Mesothelial cell of epicardium (in vitro differentiated cells): ENCODE measurements at regions not wholly inside any gene's neighbourhood (a gene's known extent, or its start where the extent isn't known, plus 50 kb on each side); places are given as distances from the start of the nearest gene placed in this dataset.

Experiments used
- DNase-seq, 2 experiments: peaks; one replicate each; pipeline ENCODE4 v3.0.0; 2021; ENCODE audit warnings: low spot score in 2 of 2; ENCODE audit not compliant: unreplicated experiment in 2 of 2
- H3K27ac Mint-ChIP-seq: 2 replicates; pipeline ENCODE4 v1.8.0; 2021; ENCODE audit warnings: mixed read lengths
- H3K27me3 Mint-ChIP-seq: 2 replicates; pipeline ENCODE4 v1.8.0; 2021; ENCODE audit warnings: low read depth, mixed read lengths
- H3K36me3 Mint-ChIP-seq: 2 replicates; pipeline ENCODE4 v1.8.0; 2021; ENCODE audit warnings: mixed read lengths
- H3K4me1 Mint-ChIP-seq: 2 replicates; pipeline ENCODE4 v1.8.0; 2021; ENCODE audit warnings: mixed read lengths
- H3K4me3 Mint-ChIP-seq: 2 replicates; pipeline ENCODE4 v1.8.0; 2021; ENCODE audit warnings: mild to moderate bottlenecking, moderate library complexity, mixed read lengths
- H3K9me3 Mint-ChIP-seq: 2 replicates; pipeline ENCODE4 v1.8.0; 2021; ENCODE audit warnings: mixed read lengths
- TF ChIP-seq, protein P1 (sequence below): fragments of 200-600 bp; sonication (generic); IDR thresholded peaks from one replicate; pipeline ENCODE4 v1.5.0; 2021; ENCODE audit warnings: antibody characterized with exemption; ENCODE audit not compliant: unreplicated experiment

DNA sequence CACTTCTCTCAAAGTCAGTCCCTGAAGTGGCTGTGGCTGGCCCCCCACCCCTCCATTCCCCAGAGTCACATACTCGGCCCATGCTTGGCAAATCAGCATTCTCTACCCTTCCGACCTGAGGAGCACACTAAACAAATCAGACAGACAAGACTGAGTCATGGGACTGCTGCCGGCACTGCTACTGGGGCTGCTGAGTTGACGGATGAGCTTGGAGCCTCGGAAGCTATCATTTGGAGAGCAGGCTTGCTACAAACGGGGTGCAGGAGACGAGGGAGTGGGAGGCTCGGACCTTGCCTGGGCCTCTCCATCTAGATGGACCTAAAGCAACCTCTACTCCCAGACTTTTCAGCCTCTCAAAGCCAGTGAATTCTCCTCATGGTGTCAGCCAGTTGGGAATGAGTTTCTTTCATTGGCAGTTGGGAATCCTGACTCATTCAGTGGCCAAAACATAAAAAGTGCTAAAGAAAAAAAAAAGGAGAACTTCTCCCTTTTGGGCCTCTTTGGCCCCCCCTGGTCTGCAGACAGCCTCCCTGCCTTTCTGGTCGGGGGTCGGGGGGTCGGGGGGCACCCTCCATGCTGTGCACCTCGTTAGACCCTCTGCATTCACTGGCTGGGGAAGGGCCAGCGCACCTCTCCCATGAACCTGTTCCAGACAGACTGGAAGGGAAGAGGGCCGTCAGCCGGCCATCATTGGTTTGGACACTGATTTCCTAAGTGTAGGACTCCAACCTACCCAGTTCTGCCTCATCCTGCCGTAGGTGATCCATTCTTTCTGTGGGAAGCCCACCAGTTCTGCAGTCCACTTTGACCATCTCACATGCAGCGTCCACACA lies 52.3 kb upstream of the COL13A1 start:
- TF ChIP-seq, protein P1, sequence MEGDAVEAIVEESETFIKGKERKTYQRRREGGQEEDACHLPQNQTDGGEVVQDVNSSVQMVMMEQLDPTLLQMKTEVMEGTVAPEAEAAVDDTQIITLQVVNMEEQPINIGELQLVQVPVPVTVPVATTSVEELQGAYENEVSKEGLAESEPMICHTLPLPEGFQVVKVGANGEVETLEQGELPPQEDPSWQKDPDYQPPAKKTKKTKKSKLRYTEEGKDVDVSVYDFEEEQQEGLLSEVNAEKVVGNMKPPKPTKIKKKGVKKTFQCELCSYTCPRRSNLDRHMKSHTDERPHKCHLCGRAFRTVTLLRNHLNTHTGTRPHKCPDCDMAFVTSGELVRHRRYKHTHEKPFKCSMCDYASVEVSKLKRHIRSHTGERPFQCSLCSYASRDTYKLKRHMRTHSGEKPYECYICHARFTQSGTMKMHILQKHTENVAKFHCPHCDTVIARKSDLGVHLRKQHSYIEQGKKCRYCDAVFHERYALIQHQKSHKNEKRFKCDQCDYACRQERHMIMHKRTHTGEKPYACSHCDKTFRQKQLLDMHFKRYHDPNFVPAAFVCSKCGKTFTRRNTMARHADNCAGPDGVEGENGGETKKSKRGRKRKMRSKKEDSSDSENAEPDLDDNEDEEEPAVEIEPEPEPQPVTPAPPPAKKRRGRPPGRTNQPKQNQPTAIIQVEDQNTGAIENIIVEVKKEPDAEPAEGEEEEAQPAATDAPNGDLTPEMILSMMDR = no peak
- Mint-ChIP-seq H3K27ac (no peak overlapping the region), H3K9me3 (peaks cover under 1% of the 10 kb centered on the region), H3K36me3 (no peaks in the 10 kb centered on the region), H3K4me3 (no peak overlapping the region), H3K27me3 (peaks cover 17% of the 10 kb centered on the region), H3K4me1 (peaks cover 34% of the 10 kb centered on the region)
- DNase-seq = no peak

DNA sequence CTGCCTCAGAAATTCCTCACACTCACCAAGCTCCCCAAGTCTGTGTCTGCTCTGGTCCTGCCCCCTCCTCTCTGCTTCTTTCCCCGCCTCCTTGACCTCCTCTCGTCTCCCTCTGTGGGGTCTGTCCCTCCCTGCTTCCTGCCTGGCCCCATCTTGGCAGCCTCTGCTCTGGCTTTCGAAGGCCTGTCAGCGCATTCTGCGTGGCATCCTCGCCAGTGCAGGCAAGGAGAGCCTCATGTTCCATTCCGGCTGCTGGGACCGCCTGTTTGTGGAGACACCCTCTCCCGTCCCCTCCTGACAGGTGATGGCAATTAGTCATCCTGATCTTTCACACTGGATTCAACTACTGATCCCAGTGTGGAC lies 51.7 kb upstream of the COL13A1 start:
- Mint-ChIP-seq H3K27me3 (peaks cover 12% of the 10 kb centered on the region), H3K4me1 (peaks cover 34% of the 10 kb centered on the region), H3K9me3 (peaks cover 6% of the 10 kb centered on the region), H3K36me3 (no peaks in the 10 kb centered on the region), H3K4me3 (no peak overlapping the region), H3K27ac (no peak overlapping the region)
- TF ChIP-seq, protein P1 = no peak
- no peak for DNase-seq

DNA sequence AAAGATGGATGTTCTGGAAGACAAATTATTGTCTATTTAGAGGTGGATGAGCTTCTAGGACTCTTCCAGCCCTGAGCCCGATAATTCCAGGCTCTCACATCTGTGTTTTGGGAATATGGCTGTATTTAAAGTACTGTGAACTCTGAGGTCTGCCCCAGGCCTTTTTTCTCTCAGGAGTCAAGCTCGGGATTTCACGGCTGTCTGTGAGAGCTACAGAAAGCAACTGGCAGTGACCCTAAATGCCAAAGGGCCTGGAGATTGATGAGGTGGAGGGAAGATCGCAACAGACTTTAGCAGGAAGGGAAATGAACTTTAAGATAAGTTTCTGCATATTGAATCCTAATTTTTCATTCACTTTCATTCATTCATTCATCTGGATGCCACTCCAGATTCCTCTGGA lies 51.0 kb upstream of the COL13A1 start:
- TF ChIP-seq, protein P1 = no peak
- peaks cover 9% of the 10 kb centered on the region for H3K27me3 Mint-ChIP-seq
- peak overlapping the region; percentile 54 for H3K27ac Mint-ChIP-seq
- DNase-seq = no peak
- no peaks in the 10 kb centered on the region for H3K36me3 Mint-ChIP-seq
- H3K4me1 Mint-ChIP-seq = peaks cover 34% of the 10 kb centered on the region
- H3K4me3 Mint-ChIP-seq = no peak overlapping the region
- H3K9me3 Mint-ChIP-seq = peaks cover 6% of the 10 kb centered on the region

DNA sequence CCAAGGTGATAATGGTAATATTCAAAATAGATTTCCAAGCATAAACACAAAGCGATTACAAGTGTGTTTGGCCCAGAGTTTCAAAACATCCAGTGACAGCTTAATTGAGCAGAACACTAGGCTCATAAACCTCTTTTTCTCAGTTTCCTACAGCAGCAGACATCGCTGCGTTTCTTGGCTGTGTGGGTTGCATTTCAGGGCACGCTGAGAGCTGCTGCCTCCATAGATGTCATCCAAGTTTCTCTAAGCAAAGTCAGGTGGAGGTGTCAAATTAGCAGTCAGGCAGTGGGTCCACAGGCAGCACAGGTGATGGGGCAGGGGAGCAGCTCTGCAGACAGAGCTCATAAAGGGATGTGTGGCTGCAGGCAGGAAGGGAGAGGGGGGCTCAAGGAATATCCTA lies 50.5 kb upstream of the COL13A1 start:
- Mint-ChIP-seq H3K36me3 (no peaks in the 10 kb centered on the region), H3K27me3 (peaks cover 5% of the 10 kb centered on the region), H3K4me3 (no peak overlapping the region), H3K4me1 (peaks cover 34% of the 10 kb centered on the region), H3K27ac (no peak overlapping the region), H3K9me3 (peaks cover 6% of the 10 kb centered on the region)
- TF ChIP-seq, protein P1 = no peak
- no peak for DNase-seq
